ENCODE measurements at regions not wholly inside any gene's neighbourhood (a gene's known extent, or its start where the extent isn't known, plus 50 kb on each side); places are given as distances from the start of the nearest gene placed in this dataset.

DNA sequence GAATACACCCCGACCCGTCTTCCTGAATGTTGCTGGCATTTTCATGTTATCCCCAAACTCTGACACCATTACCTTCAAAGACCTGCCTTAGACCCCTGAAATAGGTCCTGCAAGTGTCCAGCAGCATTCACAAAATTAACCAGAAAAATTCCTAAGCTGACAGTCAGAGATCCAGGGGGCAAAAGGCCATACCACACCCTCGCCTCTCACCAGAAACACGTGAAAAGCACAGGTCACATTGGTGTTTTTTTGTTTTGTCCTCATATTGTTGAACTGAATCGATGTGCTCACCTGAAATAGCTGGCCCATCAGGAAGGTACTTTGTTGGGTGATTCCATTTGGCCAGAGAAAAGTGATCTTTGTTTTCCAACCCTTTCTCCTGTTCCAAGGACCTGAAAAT, 113.1 kb upstream of the HES1 start:
- H3K36me3 ChIP-seq (ENCODE audit: control insufficient read depth in 2 of 2, insufficient read depth in 1 of 2, low read length in 2 of 2): no peaks in the 10 kb centered on the region
- no peaks in the 10 kb centered on the region for H3K4me1 ChIP-seq (ENCODE audit: control insufficient read depth, insufficient read depth, low read length)
- ChIA-PET CTCF (no interaction called here), POLR2A (no interaction called here)
- H3K4me3 ChIP-seq (ENCODE audit: low read depth, low read length): no peak overlapping the region
- no peak for TF ChIP-seq GLIS1 (tag by site-specific recombination; IDR thresholded peaks at IDR 0.05)
- no peak for TF ChIP-seq ZNF626 (tag by site-specific recombination; IDR thresholded peaks at IDR 0.05)
- TF ChIP-seq ZNF354C (tag by site-specific recombination; IDR thresholded peaks at IDR 0.05; ENCODE audit: borderline replicate concordance, low read depth): no peak
- no peak for TF ChIP-seq ZNF521 (tag by site-specific recombination; IDR thresholded peaks at IDR 0.05)
- no peak for TF ChIP-seq ZNF530 (tag by site-specific recombination; IDR thresholded peaks at IDR 0.05; ENCODE audit: low read depth)
- TF ChIP-seq ZNF707 (tag by site-specific recombination; IDR thresholded peaks at IDR 0.05): no peak
- TF ChIP-seq, protein P1, sequence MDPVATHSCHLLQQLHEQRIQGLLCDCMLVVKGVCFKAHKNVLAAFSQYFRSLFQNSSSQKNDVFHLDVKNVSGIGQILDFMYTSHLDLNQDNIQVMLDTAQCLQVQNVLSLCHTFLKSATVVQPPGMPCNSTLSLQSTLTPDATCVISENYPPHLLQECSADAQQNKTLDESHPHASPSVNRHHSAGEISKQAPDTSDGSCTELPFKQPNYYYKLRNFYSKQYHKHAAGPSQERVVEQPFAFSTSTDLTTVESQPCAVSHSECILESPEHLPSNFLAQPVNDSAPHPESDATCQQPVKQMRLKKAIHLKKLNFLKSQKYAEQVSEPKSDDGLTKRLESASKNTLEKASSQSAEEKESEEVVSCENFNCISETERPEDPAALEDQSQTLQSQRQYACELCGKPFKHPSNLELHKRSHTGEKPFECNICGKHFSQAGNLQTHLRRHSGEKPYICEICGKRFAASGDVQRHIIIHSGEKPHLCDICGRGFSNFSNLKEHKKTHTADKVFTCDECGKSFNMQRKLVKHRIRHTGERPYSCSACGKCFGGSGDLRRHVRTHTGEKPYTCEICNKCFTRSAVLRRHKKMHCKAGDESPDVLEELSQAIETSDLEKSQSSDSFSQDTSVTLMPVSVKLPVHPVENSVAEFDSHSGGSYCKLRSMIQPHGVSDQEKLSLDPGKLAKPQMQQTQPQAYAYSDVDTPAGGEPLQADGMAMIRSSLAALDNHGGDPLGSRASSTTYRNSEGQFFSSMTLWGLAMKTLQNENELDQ (tag by site-specific recombination; IDR thresholded peaks at IDR 0.05; ENCODE audit: low read depth): no peak
- H3K27ac ChIP-seq (ENCODE audit: extremely low read depth, low read depth, low read length): no peak overlapping the region
- H3K9me3 ChIP-seq (ENCODE audit: control insufficient read depth, insufficient read depth, low read depth, low read length): no peaks in the 10 kb centered on the region

DNA sequence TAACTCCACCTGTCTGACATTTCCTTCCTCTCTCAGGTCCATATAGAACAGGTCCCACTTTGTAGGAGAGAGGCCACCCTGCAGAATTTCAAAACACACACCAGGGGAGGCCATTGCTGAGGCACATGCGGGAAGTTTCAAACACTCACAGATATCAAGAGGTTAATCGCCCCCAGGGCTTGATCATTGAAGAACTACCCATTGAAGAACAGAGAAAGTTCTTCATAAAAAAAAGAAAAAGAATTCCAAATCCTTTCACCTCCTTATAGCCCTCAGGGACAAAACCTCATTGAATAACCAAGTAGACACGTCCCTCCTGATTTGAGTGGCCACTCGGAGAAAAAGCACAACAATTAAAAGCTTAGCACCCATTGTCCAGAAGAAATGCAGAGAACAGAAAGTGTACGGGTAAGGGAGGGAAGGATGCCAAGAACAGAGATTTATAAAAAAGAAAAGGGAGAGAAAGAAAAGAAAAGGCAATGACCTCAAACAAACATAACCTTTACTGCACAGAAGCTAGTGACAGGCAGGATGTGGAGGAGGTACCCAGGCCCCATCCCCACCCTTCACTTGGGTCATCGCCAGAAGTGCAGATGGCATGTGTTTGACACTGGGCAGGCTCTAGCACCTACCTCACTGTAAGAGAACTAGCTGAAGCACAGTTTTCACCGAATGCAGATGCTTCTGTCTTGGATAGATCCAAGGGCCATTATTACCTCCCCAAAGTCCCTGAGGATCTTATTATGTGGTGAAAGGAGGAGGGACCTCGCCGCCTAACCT, 112.3 kb upstream of the HES1 start:
- no peak overlapping the region for H3K27ac ChIP-seq (ENCODE audit: extremely low read depth, low read depth, low read length)
- CTCF ChIA-PET: no interaction called here

DNA sequence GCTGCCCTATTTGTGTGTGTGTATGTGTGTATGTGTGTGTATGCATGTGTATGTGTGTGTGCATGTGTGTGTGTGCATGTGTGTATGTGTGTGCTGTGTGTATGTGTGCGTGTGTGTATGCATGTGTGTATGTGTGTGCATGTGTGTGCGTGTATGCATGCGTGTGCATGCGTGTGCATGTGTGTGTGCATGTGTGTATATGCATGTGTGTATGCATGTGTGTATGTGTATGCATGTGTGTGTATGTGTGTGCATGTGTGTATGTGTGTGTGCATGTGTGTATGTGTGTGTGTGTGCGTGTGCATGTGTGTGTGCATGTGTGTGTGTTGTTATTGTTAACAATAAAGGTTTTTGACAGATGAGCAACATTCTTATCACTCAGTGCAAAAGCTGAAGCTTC, 110.8 kb upstream of the HES1 start:
- ChIA-PET POLR2A (no interaction called here), CTCF (interaction anchor here (0.6 kb wide), 1 partner anchor 89 kb away, joined by 3 read pairs; no protein-coding TSS in a partner anchor)
- Histone ChIP-seq H3K27ac (ENCODE audit: extremely low read depth, low read depth, low read length) (no peak overlapping the region), H3K4me1 (ENCODE audit: control insufficient read depth, insufficient read depth, low read length) (no peaks in the 10 kb centered on the region), H3K9me3 (ENCODE audit: control insufficient read depth, insufficient read depth, low read depth, low read length) (no peaks in the 10 kb centered on the region), H3K36me3 (ENCODE audit: control insufficient read depth in 2 of 2, insufficient read depth in 1 of 2, low read length in 2 of 2) (no peaks in the 10 kb centered on the region), H3K4me3 (ENCODE audit: low read depth, low read length) (no peak overlapping the region)
- TF ChIP-seq ZNF202 (tag by site-specific recombination; IDR thresholded peaks at IDR 0.05; ENCODE audit: borderline replicate concordance): no peak
- TF ChIP-seq, protein P2, sequence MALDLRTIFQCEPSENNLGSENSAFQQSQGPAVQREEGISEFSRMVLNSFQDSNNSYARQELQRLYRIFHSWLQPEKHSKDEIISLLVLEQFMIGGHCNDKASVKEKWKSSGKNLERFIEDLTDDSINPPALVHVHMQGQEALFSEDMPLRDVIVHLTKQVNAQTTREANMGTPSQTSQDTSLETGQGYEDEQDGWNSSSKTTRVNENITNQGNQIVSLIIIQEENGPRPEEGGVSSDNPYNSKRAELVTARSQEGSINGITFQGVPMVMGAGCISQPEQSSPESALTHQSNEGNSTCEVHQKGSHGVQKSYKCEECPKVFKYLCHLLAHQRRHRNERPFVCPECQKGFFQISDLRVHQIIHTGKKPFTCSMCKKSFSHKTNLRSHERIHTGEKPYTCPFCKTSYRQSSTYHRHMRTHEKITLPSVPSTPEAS (tag by site-specific recombination; IDR thresholded peaks at IDR 0.05): peak; percentile 96
- TF ChIP-seq BCL11A (tag by site-specific recombination; IDR thresholded peaks at IDR 0.05; ENCODE audit: low read depth): no peak

More for the DNA sequence above, 112.3 kb upstream of the HES1 start:
- POLR2A ChIA-PET: no interaction called here
- no peaks in the 10 kb centered on the region for H3K9me3 ChIP-seq (ENCODE audit: control insufficient read depth, insufficient read depth, low read depth, low read length)
- no peaks in the 10 kb centered on the region for H3K4me1 ChIP-seq (ENCODE audit: control insufficient read depth, insufficient read depth, low read length)
- no peak overlapping the region for H3K4me3 ChIP-seq (ENCODE audit: low read depth, low read length)
- TF ChIP-seq ZNF121 (tag by site-specific recombination; IDR thresholded peaks at IDR 0.05) (no peak), ZNF19 (tag by site-specific recombination; IDR thresholded peaks at IDR 0.05; ENCODE audit: low read depth) (no peak), GLIS2 (tag by site-specific recombination; IDR thresholded peaks at IDR 0.05) (no peak), ZNF423 (tag by site-specific recombination; IDR thresholded peaks at IDR 0.05) (no peak), ZNF701 (tag by site-specific recombination; IDR thresholded peaks at IDR 0.05) (no peak), ZNF677 (tag by site-specific recombination; IDR thresholded peaks at IDR 0.05) (no peak), ZNF514 (tag by site-specific recombination; IDR thresholded peaks at IDR 0.05) (no peak), YY2 (tag by site-specific recombination; IDR thresholded peaks at IDR 0.05) (no peak), ZNF747 (tag by site-specific recombination; IDR thresholded peaks at IDR 0.05) (no peak), ZNF658 (tag by site-specific recombination; IDR thresholded peaks at IDR 0.05) (no peak), TRIM28 (IDR thresholded peaks at IDR 0.05; ENCODE audit: borderline replicate concordance, low read length) (no peak)
- TF ChIP-seq, protein P3, sequence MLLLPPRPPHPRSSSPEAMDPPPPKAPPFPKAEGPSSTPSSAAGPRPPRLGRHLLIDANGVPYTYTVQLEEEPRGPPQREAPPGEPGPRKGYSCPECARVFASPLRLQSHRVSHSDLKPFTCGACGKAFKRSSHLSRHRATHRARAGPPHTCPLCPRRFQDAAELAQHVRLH (tag by site-specific recombination; IDR thresholded peaks at IDR 0.05): no peak
- TF ChIP-seq, protein P4, sequence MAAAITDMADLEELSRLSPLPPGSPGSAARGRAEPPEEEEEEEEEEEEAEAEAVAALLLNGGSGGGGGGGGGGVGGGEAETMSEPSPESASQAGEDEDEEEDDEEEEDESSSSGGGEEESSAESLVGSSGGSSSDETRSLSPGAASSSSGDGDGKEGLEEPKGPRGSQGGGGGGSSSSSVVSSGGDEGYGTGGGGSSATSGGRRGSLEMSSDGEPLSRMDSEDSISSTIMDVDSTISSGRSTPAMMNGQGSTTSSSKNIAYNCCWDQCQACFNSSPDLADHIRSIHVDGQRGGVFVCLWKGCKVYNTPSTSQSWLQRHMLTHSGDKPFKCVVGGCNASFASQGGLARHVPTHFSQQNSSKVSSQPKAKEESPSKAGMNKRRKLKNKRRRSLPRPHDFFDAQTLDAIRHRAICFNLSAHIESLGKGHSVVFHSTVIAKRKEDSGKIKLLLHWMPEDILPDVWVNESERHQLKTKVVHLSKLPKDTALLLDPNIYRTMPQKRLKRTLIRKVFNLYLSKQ (tag by site-specific recombination; IDR thresholded peaks at IDR 0.05; ENCODE audit: borderline replicate concordance): no peak
- H3K36me3 ChIP-seq (ENCODE audit: control insufficient read depth in 2 of 2, insufficient read depth in 1 of 2, low read length in 2 of 2): no peaks in the 10 kb centered on the region

All from HEK293 (cell line).